ENCODE measurements at regions not wholly inside any gene's neighbourhood (a gene's known extent, or its start where the extent isn't known, plus 50 kb on each side); places are given as distances from the start of the nearest gene placed in this dataset.

DNA sequence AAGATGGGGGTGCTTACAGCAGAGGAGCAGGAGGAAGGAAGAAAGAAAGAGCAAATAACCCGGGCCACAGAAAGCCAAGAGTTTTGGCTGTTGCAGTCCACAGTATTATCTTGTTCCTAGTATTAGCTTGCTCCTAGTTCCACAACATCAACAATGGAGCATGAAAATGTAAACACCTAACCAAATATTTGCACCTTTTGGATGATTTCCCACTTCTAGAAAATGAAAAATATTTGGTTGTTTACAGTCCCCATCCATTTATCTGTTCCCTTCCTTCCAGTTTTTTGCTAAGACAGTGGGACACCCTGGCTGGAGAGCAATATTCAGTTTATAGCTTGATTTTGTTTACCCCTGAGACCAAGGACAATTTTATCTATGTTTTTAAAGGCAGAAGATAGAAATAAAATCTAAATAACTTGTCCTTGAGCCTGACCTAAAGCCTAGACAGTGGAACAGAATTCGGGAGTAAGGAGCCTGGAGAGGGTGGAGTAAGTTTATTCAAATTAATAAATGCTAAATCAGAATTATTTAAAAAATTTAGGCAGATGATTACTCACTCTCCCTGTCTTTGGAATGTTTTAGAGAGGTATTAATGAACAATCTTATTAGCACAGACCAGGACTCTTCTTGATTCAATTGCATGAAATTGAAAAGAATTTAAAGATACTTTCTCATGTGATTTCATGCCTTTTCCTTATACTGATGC lies 51.6 kb downstream of the RESF1 start:
- intact Hi-C loops (cut with micrococcal nuclease; ENCODE audit: unreplicated experiment) = no loop called here
- CTCF ChIA-PET = interaction anchor here (0.6 to 0.7 kb wide), 2 partner anchors 50 to 351 kb away, joined by 3 to 11 read pairs; no protein-coding TSS in a partner anchor
- H3K4me1 Mint-ChIP-seq (ENCODE audit: low read depth, unreplicated experiment) = no peaks in the 10 kb centered on the region
- TF ChIP-seq, protein P1, sequence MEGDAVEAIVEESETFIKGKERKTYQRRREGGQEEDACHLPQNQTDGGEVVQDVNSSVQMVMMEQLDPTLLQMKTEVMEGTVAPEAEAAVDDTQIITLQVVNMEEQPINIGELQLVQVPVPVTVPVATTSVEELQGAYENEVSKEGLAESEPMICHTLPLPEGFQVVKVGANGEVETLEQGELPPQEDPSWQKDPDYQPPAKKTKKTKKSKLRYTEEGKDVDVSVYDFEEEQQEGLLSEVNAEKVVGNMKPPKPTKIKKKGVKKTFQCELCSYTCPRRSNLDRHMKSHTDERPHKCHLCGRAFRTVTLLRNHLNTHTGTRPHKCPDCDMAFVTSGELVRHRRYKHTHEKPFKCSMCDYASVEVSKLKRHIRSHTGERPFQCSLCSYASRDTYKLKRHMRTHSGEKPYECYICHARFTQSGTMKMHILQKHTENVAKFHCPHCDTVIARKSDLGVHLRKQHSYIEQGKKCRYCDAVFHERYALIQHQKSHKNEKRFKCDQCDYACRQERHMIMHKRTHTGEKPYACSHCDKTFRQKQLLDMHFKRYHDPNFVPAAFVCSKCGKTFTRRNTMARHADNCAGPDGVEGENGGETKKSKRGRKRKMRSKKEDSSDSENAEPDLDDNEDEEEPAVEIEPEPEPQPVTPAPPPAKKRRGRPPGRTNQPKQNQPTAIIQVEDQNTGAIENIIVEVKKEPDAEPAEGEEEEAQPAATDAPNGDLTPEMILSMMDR (IDR thresholded peaks at IDR 0.05; ENCODE audit: unreplicated experiment) = no peak
- H3K27ac Mint-ChIP-seq (ENCODE audit: unreplicated experiment) = no peak overlapping the region
- no peaks in the 10 kb centered on the region for H3K36me3 Mint-ChIP-seq (ENCODE audit: insufficient read depth, unreplicated experiment)
- no peaks in the 10 kb centered on the region for H3K9me3 Mint-ChIP-seq (ENCODE audit: low read depth, unreplicated experiment)
- no peaks in the 10 kb centered on the region for H3K27me3 Mint-ChIP-seq (ENCODE audit: unreplicated experiment)
- no peak overlapping the region for H3K4me3 Mint-ChIP-seq (ENCODE audit: low read depth, unreplicated experiment)
- no peak for DNase-seq
- BruUV-seq (replicated peaks) = no TSS peak

DNA sequence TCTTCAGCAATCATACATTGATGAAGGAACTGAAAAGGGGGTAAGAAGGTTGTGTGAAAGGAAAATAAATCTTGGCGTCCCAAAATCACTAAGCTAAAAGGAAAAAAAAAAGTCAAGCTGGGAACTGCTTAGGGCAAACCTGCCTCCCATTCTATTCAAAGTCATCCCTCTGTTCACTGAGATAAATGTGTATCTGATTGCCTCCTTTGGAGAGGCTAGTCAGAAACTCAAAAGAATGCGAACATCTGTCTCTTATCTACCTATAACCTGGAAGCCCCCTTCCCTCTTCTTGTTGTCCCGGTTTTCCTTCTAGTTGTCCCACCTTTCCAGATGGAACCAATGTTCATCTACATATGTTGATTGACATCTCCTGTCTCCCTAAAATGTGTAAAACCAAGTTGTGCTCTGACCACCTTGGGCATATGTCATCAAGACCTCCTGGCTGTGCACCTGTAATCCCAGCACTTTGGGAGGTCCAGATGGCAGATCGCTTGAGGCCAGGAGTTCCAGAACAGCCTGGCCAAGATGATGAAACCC lies 53.1 kb downstream of the RESF1 start:
- H3K27ac Mint-ChIP-seq (ENCODE audit: unreplicated experiment) = no peak overlapping the region
- H3K4me1 Mint-ChIP-seq (ENCODE audit: low read depth, unreplicated experiment) = no peaks in the 10 kb centered on the region
- BruUV-seq (replicated peaks) = no TSS peak
- no peaks in the 10 kb centered on the region for H3K27me3 Mint-ChIP-seq (ENCODE audit: unreplicated experiment)
- H3K4me3 Mint-ChIP-seq (ENCODE audit: low read depth, unreplicated experiment) = no peak overlapping the region
- TF ChIP-seq, protein P1 (IDR thresholded peaks at IDR 0.05; ENCODE audit: unreplicated experiment) = no peak
- H3K9me3 Mint-ChIP-seq (ENCODE audit: low read depth, unreplicated experiment) = no peaks in the 10 kb centered on the region
- DNase-seq = no peak
- no peaks in the 10 kb centered on the region for H3K36me3 Mint-ChIP-seq (ENCODE audit: insufficient read depth, unreplicated experiment)
- CTCF ChIA-PET = no interaction called here
- intact Hi-C loops (cut with micrococcal nuclease; ENCODE audit: unreplicated experiment) = no loop called here

DNA sequence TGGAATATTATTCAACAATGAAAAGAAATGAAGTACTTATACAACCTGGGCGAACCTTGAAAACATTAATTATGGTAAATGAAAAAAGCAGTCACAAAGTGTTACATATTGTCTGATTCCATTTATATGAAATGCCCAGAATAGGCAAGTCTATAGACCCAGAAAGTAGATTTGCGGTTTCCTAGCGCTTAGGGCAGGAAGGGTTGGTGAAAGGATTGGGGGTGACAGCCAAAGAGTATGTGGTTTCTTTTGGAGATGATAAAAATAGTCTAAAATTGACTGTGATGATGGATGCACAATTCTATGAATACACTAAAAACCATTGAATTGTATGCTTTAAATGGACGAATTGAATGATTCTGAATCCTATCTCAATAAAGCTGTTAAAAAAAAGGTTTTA lies 55.8 kb downstream of the RESF1 start:
- CTCF ChIA-PET = interaction anchor here (0.5 to 0.9 kb wide), 3 partner anchors 46 to 361 kb away, joined by 3 to 7 read pairs (median 6); no protein-coding TSS in a partner anchor
- Mint-ChIP-seq H3K36me3 (ENCODE audit: insufficient read depth, unreplicated experiment) (no peaks in the 10 kb centered on the region), H3K27ac (ENCODE audit: unreplicated experiment) (no peak overlapping the region), H3K4me1 (ENCODE audit: low read depth, unreplicated experiment) (no peaks in the 10 kb centered on the region), H3K9me3 (ENCODE audit: low read depth, unreplicated experiment) (no peaks in the 10 kb centered on the region), H3K4me3 (ENCODE audit: low read depth, unreplicated experiment) (no peak overlapping the region), H3K27me3 (ENCODE audit: unreplicated experiment) (no peaks in the 10 kb centered on the region)
- DNase-seq = no peak
- BruUV-seq (replicated peaks) = no TSS peak
- intact Hi-C loops (cut with micrococcal nuclease; ENCODE audit: unreplicated experiment) = no loop called here
- TF ChIP-seq, protein P1 (IDR thresholded peaks at IDR 0.05; ENCODE audit: unreplicated experiment) = no peak

DNA sequence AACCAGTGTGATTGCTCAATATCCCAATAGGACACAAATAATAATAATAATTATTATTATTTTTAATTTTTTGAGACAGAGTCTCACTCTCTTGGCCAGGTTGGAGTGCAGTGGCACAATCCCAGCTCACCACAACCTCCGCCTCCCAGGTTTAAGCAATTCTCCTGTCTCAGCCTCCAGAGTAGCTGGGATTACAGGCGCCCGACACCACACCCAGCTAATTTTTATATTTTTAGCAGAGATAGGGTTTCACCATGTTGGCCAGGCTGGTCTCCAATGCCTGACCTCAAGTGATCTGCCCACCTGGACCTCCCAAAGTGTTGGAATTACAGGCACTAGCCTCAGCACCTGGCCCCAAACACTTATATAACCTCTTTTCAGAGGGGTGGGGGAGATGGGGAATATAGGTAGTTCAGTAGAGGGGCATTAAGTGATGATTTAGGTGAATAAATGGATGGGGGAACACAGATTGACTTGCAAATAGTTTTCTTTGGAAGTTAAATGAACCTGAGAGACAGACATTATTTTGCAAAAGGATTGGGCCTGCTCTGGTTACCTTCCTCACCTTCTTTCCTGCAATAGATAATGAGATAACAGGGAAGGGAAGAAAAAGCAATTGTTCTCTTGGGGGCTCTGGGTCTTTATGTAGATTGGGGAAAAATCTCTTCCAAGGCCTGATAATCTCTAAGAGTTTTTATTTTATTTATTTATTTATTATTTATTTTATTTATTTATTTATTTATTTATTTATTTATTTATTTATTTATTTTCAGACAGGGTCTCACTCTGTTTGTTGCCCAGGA lies 57.7 kb downstream of the RESF1 start:
- H3K36me3 Mint-ChIP-seq (ENCODE audit: insufficient read depth, unreplicated experiment) = no peaks in the 10 kb centered on the region
- H3K4me1 Mint-ChIP-seq (ENCODE audit: low read depth, unreplicated experiment) = no peaks in the 10 kb centered on the region
- no peak overlapping the region for H3K27ac Mint-ChIP-seq (ENCODE audit: unreplicated experiment)
- no peaks in the 10 kb centered on the region for H3K27me3 Mint-ChIP-seq (ENCODE audit: unreplicated experiment)
- intact Hi-C loops (cut with micrococcal nuclease; ENCODE audit: unreplicated experiment) = no loop called here
- CTCF ChIA-PET = no interaction called here
- BruUV-seq (replicated peaks) = no TSS peak
- no peak overlapping the region for H3K4me3 Mint-ChIP-seq (ENCODE audit: low read depth, unreplicated experiment)
- no peak for DNase-seq
- peaks cover 2% of the 10 kb centered on the region for H3K9me3 Mint-ChIP-seq (ENCODE audit: low read depth, unreplicated experiment)
- TF ChIP-seq, protein P1 (IDR thresholded peaks at IDR 0.05; ENCODE audit: unreplicated experiment) = no peak
